NT2/D1 (cell line): ENCODE measurements at regions not wholly inside any gene's neighbourhood (a gene's known extent, or its start where the extent isn't known, plus 50 kb on each side); places are given as distances from the start of the nearest gene placed in this dataset.

Experiments
- SUZ12 ChIP-seq: IDR thresholded peaks from 2 replicates; pipeline ENCODE4 v1.6.1; 2011; ENCODE audit not compliant: insufficient read length, insufficient read depth; ENCODE audit errors: extremely low read depth
- ZNF274 ChIP-seq: IDR thresholded peaks from 2 replicates; pipeline ENCODE4 v1.6.1; 2011; ENCODE audit warnings: mild to moderate bottlenecking, low read depth, low read length

GRCh38 chr7:106589198-106589879, 71.6 kb downstream of the CCDC71L start:
- TF ChIP-seq SUZ12: no peak
- TF ChIP-seq ZNF274: no peak
